ENCODE measurements at regions not wholly inside any gene's neighbourhood (a gene's known extent, or its start where the extent isn't known, plus 50 kb on each side); places are given as distances from the start of the nearest gene placed in this dataset.
"Not testable (repeated sequence)": the region's sequence is repeated elsewhere in the genome, so short reads cannot be mapped to it uniquely, and the experiment has no call there.

GRCh38 chr22:44650806-44651205 lies 51.2 kb upstream of the PRR5 start:
- DNase-seq (ENCODE audit: extremely low read depth, low read depth) = no peak

DNA sequence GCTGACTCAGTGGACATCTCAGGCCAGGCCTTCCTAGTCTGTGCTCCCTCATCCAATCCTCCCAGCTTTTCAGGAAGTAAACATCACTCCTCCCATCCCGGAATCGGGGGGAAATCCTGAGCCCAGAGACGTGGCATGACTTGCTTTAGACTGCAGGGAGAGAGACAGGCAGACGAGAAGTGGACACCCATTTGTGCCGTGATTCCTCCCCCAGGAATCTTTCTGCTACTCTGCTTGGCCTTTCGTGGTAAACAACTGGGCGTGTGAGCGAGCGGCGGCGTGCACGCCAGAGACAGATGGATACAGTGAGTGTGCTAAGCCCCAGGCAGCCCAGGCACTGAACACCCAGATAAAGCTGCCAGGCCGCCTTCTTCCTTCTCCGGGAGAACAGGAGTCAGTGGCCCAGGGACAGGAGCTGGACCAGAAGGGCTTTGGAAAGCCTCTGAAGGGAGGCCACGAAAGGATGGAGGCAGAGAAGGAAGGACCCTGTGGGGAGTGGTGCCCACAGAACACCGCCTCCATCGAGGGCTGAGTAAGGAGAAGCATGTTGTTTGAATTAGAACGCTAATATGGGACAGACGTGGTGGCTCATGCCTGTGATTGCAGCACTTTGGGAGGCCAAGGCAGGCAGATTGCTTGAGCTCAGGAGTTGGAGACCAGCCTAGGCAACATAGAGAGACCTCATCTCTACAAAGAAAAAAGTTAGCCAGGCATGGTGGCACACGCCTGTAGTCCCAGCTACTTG lies 53.0 kb upstream of the PRR5 start:
- no peak for DNase-seq (ENCODE audit: extremely low read depth, low read depth)

DNA sequence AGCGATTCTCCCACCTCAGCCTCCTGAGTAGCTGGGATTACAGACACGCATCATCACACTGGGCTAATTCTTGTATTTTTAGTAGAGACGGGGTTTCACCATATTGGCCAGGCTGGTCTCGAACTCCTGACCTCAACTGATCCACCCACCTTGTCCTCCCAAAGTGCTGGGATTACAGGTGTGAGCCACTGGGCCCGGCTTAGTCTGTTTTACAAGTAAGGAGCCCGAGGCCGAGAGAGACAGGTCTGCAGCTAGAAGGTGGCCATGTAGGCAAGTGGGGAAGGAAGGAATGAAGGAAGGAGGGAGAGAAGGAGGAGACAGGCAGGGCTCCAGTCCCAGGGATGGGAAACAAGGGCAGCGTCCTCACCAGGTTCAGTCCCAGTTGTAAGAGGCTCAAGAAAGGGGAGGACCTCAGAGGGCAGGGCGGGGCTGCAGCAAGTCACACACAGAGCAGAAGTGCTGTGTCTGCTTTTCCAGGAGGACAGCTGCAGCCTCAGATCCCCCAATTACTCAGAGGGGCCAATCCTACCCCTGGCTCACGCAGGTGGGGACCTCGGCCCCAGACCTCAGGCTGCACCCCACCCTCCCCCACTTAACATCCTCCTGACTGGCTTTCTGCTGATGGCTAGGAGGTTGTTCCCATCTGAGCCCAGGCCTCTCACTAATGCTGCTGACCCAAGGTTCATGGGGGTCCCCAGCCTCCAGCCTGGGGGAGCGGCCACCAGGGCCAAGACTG lies 53.8 kb upstream of the PRR5 start:
- no peak for DNase-seq (ENCODE audit: extremely low read depth, low read depth)

- no peak for DNase-seq (ENCODE audit: extremely low read depth, low read depth)
These were observed 54.9 kb upstream of the PRR5 start for GRCh38 chr22:44647141-44647540.

DNA sequence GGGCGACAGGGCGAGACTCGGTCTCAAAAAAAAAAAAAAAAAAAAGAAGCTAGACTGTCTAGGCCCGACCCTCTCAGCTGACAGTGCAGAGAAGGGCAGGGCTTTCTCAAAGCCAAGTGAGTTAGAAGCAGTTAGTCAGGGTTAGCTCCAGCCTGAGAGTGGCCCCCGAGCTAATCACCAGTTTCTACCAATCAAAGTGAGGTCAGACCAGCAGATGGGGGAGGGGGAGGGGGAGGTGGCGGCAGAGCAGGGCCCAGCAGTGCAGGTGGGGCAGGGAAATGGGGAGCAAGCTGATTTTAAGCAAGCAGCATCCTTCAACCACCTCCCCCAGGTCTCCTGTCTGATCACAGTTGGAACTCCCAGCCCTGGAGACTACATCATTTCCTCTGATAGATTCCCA lies 55.3 kb upstream of the PRR5 start:
- DNase-seq (ENCODE audit: extremely low read depth, low read depth) = no peak

- no peak for DNase-seq (ENCODE audit: extremely low read depth, low read depth)
These were observed 55.9 kb upstream of the PRR5 start for GRCh38 chr22:44646141-44646540.

GRCh38 chr22:44645531-44645930 lies 56.5 kb upstream of the PRR5 start:
- no peak for DNase-seq (ENCODE audit: extremely low read depth, low read depth)

DNA sequence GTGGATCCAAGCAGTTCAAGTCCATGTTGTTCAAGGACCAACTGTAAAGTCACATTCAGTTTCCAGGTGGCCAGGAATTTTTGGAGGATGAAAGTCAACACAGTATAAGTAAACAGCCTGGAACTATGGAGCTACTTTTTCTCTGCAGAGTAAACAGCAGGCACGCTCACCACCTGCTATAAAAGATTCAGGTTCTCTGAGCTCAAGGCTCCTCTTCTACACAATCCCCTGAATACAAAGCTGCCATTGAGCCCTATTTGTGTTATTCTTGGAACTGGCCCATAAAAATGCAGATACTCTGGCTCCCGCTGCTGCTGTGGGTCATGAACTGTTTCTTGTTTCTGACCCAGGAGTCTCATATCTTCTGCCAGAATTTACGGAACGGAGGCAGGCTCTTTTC lies 56.9 kb upstream of the PRR5 start:
- no peak for DNase-seq (ENCODE audit: extremely low read depth, low read depth)

GRCh38 chr22:44643526-44644101 lies 58.4 kb upstream of the PRR5 start:
- not testable (repeated sequence) for DNase-seq (ENCODE audit: extremely low read depth, low read depth)

DNA sequence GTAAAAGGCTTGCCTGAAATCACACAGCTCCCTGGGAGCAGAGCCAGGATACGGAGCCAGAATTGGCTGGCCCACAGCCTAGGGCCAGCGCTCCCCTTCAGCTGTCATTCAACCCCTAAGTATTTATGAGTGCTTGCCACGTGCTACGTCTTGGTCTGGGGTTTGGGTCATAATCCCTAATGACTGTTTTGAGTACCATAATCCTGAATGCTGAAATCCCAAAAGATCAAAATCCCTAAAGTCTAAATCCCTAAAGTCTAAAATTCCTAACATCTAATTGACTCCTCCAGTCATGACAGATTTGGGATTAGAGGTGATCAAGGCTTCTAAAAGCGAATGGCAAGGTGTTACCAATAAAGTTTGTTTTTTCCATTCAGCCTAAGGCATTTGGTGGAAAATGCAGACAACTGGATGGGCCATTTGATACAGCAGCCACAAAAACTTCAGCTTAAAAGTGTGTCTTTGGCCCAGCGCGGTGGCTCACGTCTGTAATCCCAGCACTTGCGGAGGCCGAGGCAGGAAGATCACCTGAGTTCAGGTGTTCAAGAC lies 59.8 kb upstream of the PRR5 start:
- no peak for DNase-seq (ENCODE audit: extremely low read depth, low read depth)

DNA sequence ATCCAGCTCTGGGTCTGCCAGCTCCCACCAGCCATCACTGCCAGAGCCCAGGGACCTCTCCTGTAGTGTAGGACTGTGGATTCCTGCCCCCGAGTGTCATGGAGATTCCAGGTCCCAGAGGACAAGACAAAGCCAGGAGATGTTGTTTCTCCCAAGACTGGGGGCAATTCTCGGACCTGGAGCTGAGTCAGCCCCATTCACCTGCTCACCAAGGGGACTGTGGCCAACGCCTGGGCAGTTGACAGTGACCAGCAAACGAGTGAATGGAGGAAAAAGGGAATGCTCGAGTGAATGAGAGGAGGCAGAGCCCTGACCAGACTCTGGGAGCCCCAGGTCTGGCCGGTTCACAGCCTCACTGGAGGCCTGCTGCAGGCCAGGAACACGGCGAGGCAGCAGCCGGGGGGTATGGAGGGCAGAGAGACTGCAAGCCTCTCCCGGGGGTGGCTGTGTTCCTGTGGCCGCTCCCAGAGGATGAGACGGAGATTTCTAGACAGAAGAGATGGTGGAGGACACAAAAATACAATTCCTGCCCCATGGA lies 61.3 kb upstream of the PRR5 start:
- DNase-seq (ENCODE audit: extremely low read depth, low read depth) = no peak

DNA sequence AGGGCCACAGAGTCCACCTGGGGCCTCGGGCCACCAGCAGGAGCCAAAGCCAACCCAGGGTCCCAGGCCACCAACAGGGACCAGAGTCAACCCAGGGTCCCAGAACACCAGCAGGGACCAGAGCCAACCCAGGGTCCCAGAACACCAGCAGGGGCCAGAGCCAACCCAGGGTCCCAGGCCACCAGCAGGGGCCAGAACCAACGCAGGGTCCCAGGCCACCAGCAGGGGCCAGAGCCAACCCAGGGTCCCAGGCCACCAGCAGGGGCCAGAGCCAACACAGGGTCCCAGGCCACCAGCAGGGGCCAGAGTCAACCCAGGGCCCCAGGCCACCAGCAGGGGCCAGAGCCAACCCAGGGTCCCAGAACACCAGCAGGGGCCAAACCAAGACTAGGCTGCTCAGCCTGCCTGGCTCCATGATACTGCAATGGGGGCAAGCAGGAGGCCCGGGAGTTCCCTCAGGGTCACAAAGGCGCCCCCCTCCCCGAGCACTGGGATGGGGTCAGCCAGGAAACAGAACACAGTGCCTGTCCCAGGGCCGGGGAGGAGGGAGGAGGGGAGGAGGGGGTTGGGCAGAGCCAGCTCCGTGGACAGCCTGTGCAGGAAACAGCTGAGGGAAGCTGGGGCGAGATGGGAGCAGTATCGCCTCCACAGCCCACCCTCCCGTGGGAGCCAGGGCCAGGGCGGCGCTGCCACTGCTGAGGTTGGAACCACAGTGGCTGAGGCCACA lies 62.0 kb upstream of the PRR5 start:
- DNase-seq (ENCODE audit: extremely low read depth, low read depth) = no peak

- DNase-seq (ENCODE audit: extremely low read depth, low read depth) = no peak
These were observed 62.8 kb upstream of the PRR5 start for GRCh38 chr22:44638971-44639760.

GRCh38 chr22:44636502-44637206 lies 65.3 kb upstream of the PRR5 start:
- not testable (repeated sequence) for DNase-seq (ENCODE audit: extremely low read depth, low read depth)

- DNase-seq (ENCODE audit: extremely low read depth, low read depth) = not testable (repeated sequence)
These were observed 66.4 kb upstream of the PRR5 start for GRCh38 chr22:44635567-44635966.

GRCh38 chr22:44634426-44635321 lies 67.3 kb upstream of the PRR5 start:
- DNase-seq (ENCODE audit: extremely low read depth, low read depth) = no peak

GRCh38 chr22:44633647-44634046 lies 68.4 kb upstream of the PRR5 start:
- DNase-seq (ENCODE audit: extremely low read depth, low read depth) = no peak

Measured in NCI-H460 (cell line).